ENCODE measurements at regions not wholly inside any gene's neighbourhood (a gene's known extent, or its start where the extent isn't known, plus 50 kb on each side); places are given as distances from the start of the nearest gene placed in this dataset.

DNA sequence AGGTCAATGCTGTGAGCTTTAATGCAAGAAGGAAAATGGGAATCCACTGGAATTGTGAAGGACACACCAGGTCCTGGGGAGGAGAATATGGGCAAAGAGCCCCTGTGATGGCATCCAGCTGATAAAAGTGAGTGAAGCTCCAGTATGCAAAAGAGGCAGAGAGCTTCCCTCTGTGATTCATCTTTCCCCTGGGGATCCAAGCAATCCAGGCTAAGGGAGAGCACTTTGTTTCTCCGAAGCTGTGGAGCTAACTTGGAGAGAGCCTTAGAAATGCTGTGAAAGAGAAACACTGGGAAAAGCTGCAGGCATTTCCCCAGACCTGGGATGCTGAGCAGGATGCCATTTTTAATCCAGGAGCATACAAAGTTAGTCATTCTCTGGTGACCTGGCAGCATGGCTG, 489.5 kb downstream of the SH2D4B start:
- no peak for TF ChIP-seq TAF1 (IDR thresholded peaks at IDR 0.05; ENCODE audit: borderline replicate concordance, insufficient read depth, low read length)
- no peak for TF ChIP-seq FOXP2 (optimal IDR thresholded peaks at IDR 0.05; ENCODE audit: borderline replicate concordance, extremely low read depth, extremely low read length, insufficient read depth)
- no peak for TF ChIP-seq POLR2AphosphoS5 (IDR thresholded peaks at IDR 0.05; ENCODE audit: low read depth, low read length)
- TF ChIP-seq, protein P1, sequence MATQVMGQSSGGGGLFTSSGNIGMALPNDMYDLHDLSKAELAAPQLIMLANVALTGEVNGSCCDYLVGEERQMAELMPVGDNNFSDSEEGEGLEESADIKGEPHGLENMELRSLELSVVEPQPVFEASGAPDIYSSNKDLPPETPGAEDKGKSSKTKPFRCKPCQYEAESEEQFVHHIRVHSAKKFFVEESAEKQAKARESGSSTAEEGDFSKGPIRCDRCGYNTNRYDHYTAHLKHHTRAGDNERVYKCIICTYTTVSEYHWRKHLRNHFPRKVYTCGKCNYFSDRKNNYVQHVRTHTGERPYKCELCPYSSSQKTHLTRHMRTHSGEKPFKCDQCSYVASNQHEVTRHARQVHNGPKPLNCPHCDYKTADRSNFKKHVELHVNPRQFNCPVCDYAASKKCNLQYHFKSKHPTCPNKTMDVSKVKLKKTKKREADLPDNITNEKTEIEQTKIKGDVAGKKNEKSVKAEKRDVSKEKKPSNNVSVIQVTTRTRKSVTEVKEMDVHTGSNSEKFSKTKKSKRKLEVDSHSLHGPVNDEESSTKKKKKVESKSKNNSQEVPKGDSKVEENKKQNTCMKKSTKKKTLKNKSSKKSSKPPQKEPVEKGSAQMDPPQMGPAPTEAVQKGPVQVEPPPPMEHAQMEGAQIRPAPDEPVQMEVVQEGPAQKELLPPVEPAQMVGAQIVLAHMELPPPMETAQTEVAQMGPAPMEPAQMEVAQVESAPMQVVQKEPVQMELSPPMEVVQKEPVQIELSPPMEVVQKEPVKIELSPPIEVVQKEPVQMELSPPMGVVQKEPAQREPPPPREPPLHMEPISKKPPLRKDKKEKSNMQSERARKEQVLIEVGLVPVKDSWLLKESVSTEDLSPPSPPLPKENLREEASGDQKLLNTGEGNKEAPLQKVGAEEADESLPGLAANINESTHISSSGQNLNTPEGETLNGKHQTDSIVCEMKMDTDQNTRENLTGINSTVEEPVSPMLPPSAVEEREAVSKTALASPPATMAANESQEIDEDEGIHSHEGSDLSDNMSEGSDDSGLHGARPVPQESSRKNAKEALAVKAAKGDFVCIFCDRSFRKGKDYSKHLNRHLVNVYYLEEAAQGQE (IDR thresholded peaks at IDR 0.05; ENCODE audit: insufficient read depth in 1 of 2, low read depth in 2 of 2, low read length in 2 of 2) = no peak
- no peak for TF ChIP-seq SIN3A (IDR thresholded peaks at IDR 0.05; ENCODE audit: borderline replicate concordance, insufficient read depth, low read length)

DNA sequence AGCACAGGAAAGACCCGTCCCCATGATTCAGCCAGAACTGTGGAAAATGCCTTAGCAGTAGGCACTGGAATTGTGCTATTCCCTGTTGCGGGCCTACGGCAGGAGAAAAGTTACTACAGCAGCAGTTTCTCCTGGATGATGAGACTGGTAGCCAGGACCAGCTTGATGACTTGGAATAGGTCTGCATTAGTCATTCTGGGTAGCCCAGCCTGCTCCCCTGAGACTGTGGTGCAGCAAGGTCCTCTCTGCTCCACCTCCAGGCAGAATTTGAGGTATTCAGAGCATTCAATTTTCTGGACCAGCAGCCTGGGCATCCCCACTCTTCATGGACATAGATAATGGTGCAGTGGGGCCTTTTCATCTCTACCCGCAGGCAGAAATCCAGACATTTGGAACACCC, 490.0 kb downstream of the SH2D4B start:
- TF ChIP-seq SIN3A (IDR thresholded peaks at IDR 0.05; ENCODE audit: borderline replicate concordance, insufficient read depth, low read length) (no peak), FOXP2 (optimal IDR thresholded peaks at IDR 0.05; ENCODE audit: borderline replicate concordance, extremely low read depth, extremely low read length, insufficient read depth) (no peak)
- TF ChIP-seq, protein P1 (IDR thresholded peaks at IDR 0.05; ENCODE audit: insufficient read depth in 1 of 2, low read depth in 2 of 2, low read length in 2 of 2) = no peak

DNA sequence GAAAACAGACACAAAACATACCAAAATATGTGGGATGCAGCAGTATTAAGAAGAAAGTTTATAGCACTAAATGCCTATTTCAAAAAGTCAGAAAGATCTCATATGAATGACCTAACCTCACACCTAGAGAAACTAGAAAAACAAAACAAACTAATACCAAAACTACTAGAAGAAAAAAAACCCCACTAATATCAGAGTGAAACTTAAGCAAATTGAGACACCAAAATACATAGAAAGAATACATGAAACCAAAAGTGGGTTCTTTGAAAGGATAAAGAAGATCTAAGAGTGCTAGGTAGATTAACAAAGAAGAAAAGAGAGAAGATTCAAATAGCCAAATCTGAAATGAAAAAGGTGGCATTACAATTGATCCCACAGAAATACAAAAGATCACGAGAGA, 494.1 kb downstream of the SH2D4B start:
- no peak for TF ChIP-seq FOXP2 (optimal IDR thresholded peaks at IDR 0.05; ENCODE audit: borderline replicate concordance, extremely low read depth, extremely low read length, insufficient read depth)

DNA sequence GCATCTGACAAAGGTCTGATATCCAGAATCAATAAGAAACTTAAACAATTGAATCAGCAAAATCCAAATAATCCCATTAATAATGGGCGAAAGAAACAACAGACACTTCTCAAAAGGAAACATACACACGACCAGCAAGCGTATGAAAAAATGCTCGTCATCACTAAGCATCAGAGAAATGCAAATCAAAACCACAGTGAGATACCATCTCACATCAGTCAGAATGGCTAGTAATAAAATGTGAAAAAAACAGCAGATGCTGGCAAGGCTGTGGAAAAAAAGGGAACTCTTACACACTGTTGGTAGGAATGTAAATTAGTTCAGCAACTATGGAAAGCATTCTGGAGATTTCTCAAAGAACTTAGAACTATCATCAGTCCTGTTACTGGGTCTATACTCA, 496.7 kb downstream of the SH2D4B start:
- TF ChIP-seq SIN3A (IDR thresholded peaks at IDR 0.05; ENCODE audit: borderline replicate concordance, insufficient read depth, low read length) (no peak), TAF1 (IDR thresholded peaks at IDR 0.05; ENCODE audit: borderline replicate concordance, insufficient read depth, low read length) (no peak), POLR2AphosphoS5 (IDR thresholded peaks at IDR 0.05; ENCODE audit: low read depth, low read length) (no peak), FOXP2 (optimal IDR thresholded peaks at IDR 0.05; ENCODE audit: borderline replicate concordance, extremely low read depth, extremely low read length, insufficient read depth) (no peak)
- TF ChIP-seq, protein P1 (IDR thresholded peaks at IDR 0.05; ENCODE audit: insufficient read depth in 1 of 2, low read depth in 2 of 2, low read length in 2 of 2) = no peak

DNA sequence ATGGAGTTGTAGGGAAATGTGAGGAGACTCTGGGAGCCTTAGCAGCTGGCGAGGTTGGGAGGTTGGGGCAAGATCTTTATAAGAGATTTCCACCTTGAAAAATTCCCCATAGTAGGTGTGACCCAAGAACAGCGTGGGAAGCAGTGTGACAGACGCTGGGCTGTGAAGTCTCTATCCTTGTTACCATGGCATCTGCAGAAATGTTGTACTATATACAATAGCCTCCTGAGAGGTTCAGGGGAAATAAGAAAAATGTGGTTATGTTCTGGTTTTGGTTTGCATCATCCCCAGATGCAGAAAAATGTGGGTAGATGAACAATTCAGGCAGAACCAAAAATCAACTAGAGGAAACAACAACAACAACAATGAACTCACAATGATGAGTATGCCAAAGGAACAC, 498.6 kb downstream of the SH2D4B start:
- no peak for TF ChIP-seq POLR2AphosphoS5 (IDR thresholded peaks at IDR 0.05; ENCODE audit: low read depth, low read length)
- no peak for TF ChIP-seq FOXP2 (optimal IDR thresholded peaks at IDR 0.05; ENCODE audit: borderline replicate concordance, extremely low read depth, extremely low read length, insufficient read depth)
- no peak for TF ChIP-seq TAF1 (IDR thresholded peaks at IDR 0.05; ENCODE audit: borderline replicate concordance, insufficient read depth, low read length)
- TF ChIP-seq SIN3A (IDR thresholded peaks at IDR 0.05; ENCODE audit: borderline replicate concordance, insufficient read depth, low read length) = no peak
- TF ChIP-seq, protein P1 (IDR thresholded peaks at IDR 0.05; ENCODE audit: insufficient read depth in 1 of 2, low read depth in 2 of 2, low read length in 2 of 2) = no peak

Data from PFSK-1 (cell line).